H1 (cell line): ENCODE measurements at regions not wholly inside any gene's neighbourhood (a gene's known extent, or its start where the extent isn't known, plus 50 kb on each side); places are given as distances from the start of the nearest gene placed in this dataset.

Experiments used
- CTCF ChIA-PET: fragments of 300-600 bp; sonication (Branson Sonifier 250); formaldehyde crosslinking; loops from one replicate; lab custom pipeline; 2021; ENCODE audit not compliant: partially characterized antibody; lab: Charles Lee
- POLR2A ChIA-PET: fragments of 300-600 bp; sonication (Branson Sonifier 250); formaldehyde crosslinking; loops from one replicate; lab custom pipeline; 2021; ENCODE audit warnings: inconsistent platforms; ENCODE audit not compliant: partially characterized antibody; lab: Charles Lee
- DNase-seq, 2 experiments: peaks; one replicate each; pipeline versions ENCODE4 v3.0.0 to v3.0.0-alpha.2; 2010 to 2022; ENCODE audit warnings: low spot score in 2 of 2, low read depth in 1 of 2, mixed read lengths in 1 of 2
- FAIRE-seq: peaks from 2 replicates; lab custom pipeline; 2011; peaks lifted over from hg19 to GRCh38; lab: Jason Lieb, UNC
- H2AFZ ChIP-seq: 2 replicates; pipeline ENCODE4 v1.8.1; 2012; ENCODE audit warnings: low read length, inconsistent platforms
- H2AK5ac ChIP-seq: 2 replicates; pipeline ENCODE4 v1.6.1; 2013; ENCODE audit warnings: low read depth, low read length
- H2BK120ac ChIP-seq: replicated peaks from 2 replicates; pipeline ENCODE3; 2013; ENCODE audit warnings: low read depth, low read length, inconsistent platforms
- H2BK12ac ChIP-seq: 2 replicates; pipeline ENCODE4 v1.6.1; 2013; ENCODE audit warnings: low read depth, low read length
- H2BK15ac ChIP-seq: 2 replicates; pipeline ENCODE4 v1.6.1; 2013; ENCODE audit warnings: low read length
- H2BK20ac ChIP-seq: 2 replicates; pipeline ENCODE4 v1.6.1; 2013; ENCODE audit warnings: low read length
- H2BK5ac ChIP-seq: 2 replicates; pipeline ENCODE4 v1.6.1; 2013; ENCODE audit warnings: low read depth, low read length
- H3K14ac ChIP-seq: 2 replicates; pipeline ENCODE4 v1.6.1; 2013; ENCODE audit warnings: inconsistent platforms; ENCODE audit not compliant: insufficient read length
- H3K18ac ChIP-seq: 2 replicates; pipeline ENCODE4 v1.6.1; 2013; ENCODE audit warnings: low read length; ENCODE audit errors: extremely low read depth
- H3K23ac ChIP-seq: 2 replicates; pipeline ENCODE4 v1.6.1; 2013; ENCODE audit warnings: inconsistent platforms; ENCODE audit not compliant: insufficient read length
- H3K23me2 ChIP-seq: 2 replicates; pipeline ENCODE4 v1.6.1; 2013; ENCODE audit warnings: low read depth, low read length
- H3K27ac ChIP-seq: 2 replicates; pipeline ENCODE4 v1.6.1; 2011; ENCODE audit warnings: low read depth, low read length, inconsistent platforms
- H3K27me3 ChIP-seq, 4 experiments: replicated peaks in 1 of 4; 1 replicate in 1 of 4; 2 replicates in 3 of 4; pipeline versions ENCODE4 v1.6.1 to v1.8.1; 2011 to 2013; ENCODE audit warnings: low read length in 3 of 4, mild to moderate bottlenecking in 3 of 4, inconsistent platforms in 2 of 4, mixed read lengths in 2 of 4, moderate library complexity in 1 of 4; ENCODE audit not compliant: control insufficient read depth in 3 of 4, insufficient read depth in 3 of 4; ENCODE audit errors: extremely low read depth in 1 of 4
- H3K36me3 ChIP-seq, 4 experiments: 2 replicates each; pipeline versions ENCODE4 v1.6.1 to v1.8.1; 2011 to 2013; ENCODE audit warnings: mild to moderate bottlenecking in 4 of 4, low read length in 3 of 4, moderate library complexity in 2 of 4, control low read depth in 1 of 4, inconsistent platforms in 1 of 4; ENCODE audit not compliant: insufficient read depth in 4 of 4, control insufficient read depth in 2 of 4
- H3K4ac ChIP-seq: replicated peaks from 2 replicates; pipeline ENCODE3; 2013; ENCODE audit warnings: low read length, low read depth, mixed read lengths, inconsistent platforms; ENCODE audit not compliant: insufficient read length
- H3K4me1 ChIP-seq, 4 experiments: replicated peaks in 1 of 4; 1 replicate in 1 of 4; 2 replicates in 3 of 4; pipeline versions ENCODE4 v1.6.1 to v1.8.1; 2011 to 2013; ENCODE audit warnings: low read length in 3 of 4, inconsistent platforms in 2 of 4, mixed read lengths in 1 of 4; ENCODE audit not compliant: insufficient read depth in 4 of 4, control insufficient read depth in 3 of 4
- H3K4me2 ChIP-seq, 2 experiments: 2 replicates each; pipeline versions ENCODE4 v1.6.1 to v1.8.1; 2011 to 2013; ENCODE audit warnings: low read depth in 2 of 2, low read length in 2 of 2, control low read depth in 1 of 2, inconsistent platforms in 1 of 2, mild to moderate bottlenecking in 1 of 2; ENCODE audit not compliant: insufficient read depth in 1 of 2
- H3K4me3 ChIP-seq, 4 experiments: fragments of 200-600, 300-600 bp in 1 of 4; sonication (generic), shearing (Covaris generic), sonication (Bioruptor Twin) in 1 of 4; 2 replicates each; pipeline versions ENCODE4 v1.5.1 to v1.8.1; 2011 to 2016; ENCODE audit warnings: low read length in 4 of 4, low read depth in 3 of 4, control low read depth in 2 of 4, inconsistent platforms in 2 of 4, mild to moderate bottlenecking in 2 of 4, mixed read lengths in 1 of 4, moderate library complexity in 1 of 4; ENCODE audit not compliant: insufficient read depth in 2 of 4; ENCODE audit errors: extremely low read depth in 1 of 4
- H3K56ac ChIP-seq: replicated peaks from 2 replicates; pipeline ENCODE3; 2013; ENCODE audit warnings: low read depth, mild to moderate bottlenecking, mixed read lengths, low read length, inconsistent platforms; ENCODE audit not compliant: insufficient read length
- H3K79me1 ChIP-seq: 2 replicates; pipeline ENCODE4 v1.6.1; 2013; ENCODE audit warnings: low read depth, low read length, control low read depth
- H3K79me2 ChIP-seq, 2 experiments: 2 replicates each; pipeline versions ENCODE4 v1.6.1 to v1.8.1; 2012 to 2013; ENCODE audit warnings: low read length in 2 of 2, mild to moderate bottlenecking in 2 of 2, inconsistent platforms in 1 of 2; ENCODE audit not compliant: insufficient read depth in 2 of 2, control insufficient read depth in 1 of 2
- H3K9ac ChIP-seq, 4 experiments: replicated peaks in 1 of 4; 1 replicate in 1 of 4; 2 replicates in 3 of 4; pipeline versions ENCODE4 v1.6.1 to v1.8.1; 2011 to 2013; ENCODE audit warnings: low read depth in 3 of 4, low read length in 3 of 4, control low read depth in 2 of 4, mild to moderate bottlenecking in 2 of 4, moderate library complexity in 2 of 4, inconsistent platforms in 1 of 4; ENCODE audit errors: extremely low read depth in 1 of 4
- H3K9me3 ChIP-seq, 2 experiments: 2 replicates each; pipeline versions ENCODE4 v1.6.1 to v1.8.1; 2012 to 2013; ENCODE audit warnings: mild to moderate bottlenecking in 2 of 2, moderate library complexity in 2 of 2, control low read depth in 1 of 2, inconsistent platforms in 1 of 2, low read depth in 1 of 2, low read length in 1 of 2, mixed read lengths in 1 of 2; ENCODE audit not compliant: insufficient read depth in 2 of 2
- H4K20me1 ChIP-seq, 2 experiments: replicated peaks in 1 of 2; 2 replicates each; pipeline versions ENCODE3 to v1.8.1; 2011 to 2013; ENCODE audit warnings: inconsistent platforms in 2 of 2, low read length in 2 of 2, mild to moderate bottlenecking in 1 of 2; ENCODE audit not compliant: insufficient read depth in 2 of 2, control insufficient read depth in 1 of 2
- H4K5ac ChIP-seq: 2 replicates; pipeline ENCODE4 v1.6.1; 2013; ENCODE audit warnings: low read length, low read depth, mixed read lengths, inconsistent platforms; ENCODE audit not compliant: insufficient read length
- H4K8ac ChIP-seq: 2 replicates; pipeline ENCODE4 v1.8.0; 2013; ENCODE audit warnings: mild to moderate bottlenecking, moderate library complexity, low read length, inconsistent platforms; ENCODE audit not compliant: insufficient read depth; ENCODE audit errors: extremely low read depth
- H4K91ac ChIP-seq: replicated peaks from 2 replicates; pipeline ENCODE3; 2013; ENCODE audit warnings: low read length, mixed read lengths, inconsistent platforms; ENCODE audit not compliant: insufficient read length
- BACH1 ChIP-seq: IDR thresholded peaks from 2 replicates; pipeline ENCODE4 v1.6.1; 2012; ENCODE audit warnings: low read length, improper control_type of control experiment
- CBX5 ChIP-seq: fragments of 300-800, 300-1000 bp; sonication (generic); IDR thresholded peaks from 2 replicates; pipeline ENCODE4 v1.7.1; 2016; ENCODE audit warnings: antibody characterized with exemption, low read length, low read depth
- CBX8 ChIP-seq: fragments of 300-800, 300-1000 bp; sonication (generic); IDR thresholded peaks from 2 replicates; pipeline ENCODE4 v1.7.1; 2016; ENCODE audit warnings: low read depth, low read length, borderline replicate concordance
- EGR1 ChIP-seq: IDR thresholded peaks from 2 replicates; pipeline ENCODE4 v1.6.1; 2011; ENCODE audit warnings: low read depth, low read length, borderline replicate concordance
- NANOG ChIP-seq: IDR thresholded peaks from 2 replicates; pipeline ENCODE4 v1.6.1; 2011; ENCODE audit warnings: low read length, low read depth, mild to moderate bottlenecking, inconsistent platforms; ENCODE audit not compliant: insufficient read depth, poor library complexity, severe bottlenecking
- NRF1 ChIP-seq: IDR thresholded peaks from 2 replicates; pipeline ENCODE4 v1.6.1; 2011; ENCODE audit warnings: mild to moderate bottlenecking, low read depth, low read length, improper control_type of control experiment
- POLR2AphosphoS5 ChIP-seq: IDR thresholded peaks from 2 replicates; pipeline ENCODE4 v1.6.1; 2011; ENCODE audit warnings: low read depth, low read length
- RBBP5 ChIP-seq: IDR thresholded peaks from 2 replicates; pipeline ENCODE4 v1.7.1; 2012; ENCODE audit warnings: low read depth, mild to moderate bottlenecking, inconsistent platforms, low read length, moderate library complexity, borderline replicate concordance
- RXRA ChIP-seq: IDR thresholded peaks from 2 replicates; pipeline ENCODE4 v1.6.1; 2011; ENCODE audit warnings: low read depth, mild to moderate bottlenecking, low read length, moderate library complexity; ENCODE audit not compliant: insufficient read depth
- SP1 ChIP-seq: IDR thresholded peaks from 2 replicates; pipeline ENCODE4 v1.6.1; 2011; ENCODE audit warnings: low read depth, low read length
- TBP ChIP-seq: IDR thresholded peaks from 2 replicates; pipeline ENCODE4 v1.6.1; 2011; ENCODE audit warnings: low read depth, low read length, improper control_type of control experiment
- TEAD4 ChIP-seq: IDR thresholded peaks from 2 replicates; pipeline ENCODE4 v1.6.1; 2012; ENCODE audit warnings: low read depth, low read length, inconsistent platforms, mixed read lengths
- USF2 ChIP-seq: IDR thresholded peaks from 2 replicates; pipeline ENCODE4 v1.6.1; 2011; ENCODE audit warnings: low read length, improper control_type of control experiment
- whole genome bisulfite sequencing, 2 experiments: shearing (Covaris generic) in 1 of 2; methylation state at CpG; one replicate each; pipeline versions ENCODE4 v1.1.6 to v1.1.7; 2013 to 2015; ENCODE audit warnings: low lambda C conversion rate in 2 of 2, mixed read lengths in 2 of 2, inconsistent platforms in 1 of 2, low coverage in 1 of 2, missing lambda C conversion rate in 1 of 2; ENCODE audit not compliant: insufficient replicate concordance in 2 of 2, insufficient coverage in 1 of 2, insufficient read length in 1 of 2; ENCODE audit errors: extremely low coverage in 1 of 2, missing lambda C conversion rate in 1 of 2; 5-methylcytosine and 5-hydroxymethylcytosine counted together

DNA sequence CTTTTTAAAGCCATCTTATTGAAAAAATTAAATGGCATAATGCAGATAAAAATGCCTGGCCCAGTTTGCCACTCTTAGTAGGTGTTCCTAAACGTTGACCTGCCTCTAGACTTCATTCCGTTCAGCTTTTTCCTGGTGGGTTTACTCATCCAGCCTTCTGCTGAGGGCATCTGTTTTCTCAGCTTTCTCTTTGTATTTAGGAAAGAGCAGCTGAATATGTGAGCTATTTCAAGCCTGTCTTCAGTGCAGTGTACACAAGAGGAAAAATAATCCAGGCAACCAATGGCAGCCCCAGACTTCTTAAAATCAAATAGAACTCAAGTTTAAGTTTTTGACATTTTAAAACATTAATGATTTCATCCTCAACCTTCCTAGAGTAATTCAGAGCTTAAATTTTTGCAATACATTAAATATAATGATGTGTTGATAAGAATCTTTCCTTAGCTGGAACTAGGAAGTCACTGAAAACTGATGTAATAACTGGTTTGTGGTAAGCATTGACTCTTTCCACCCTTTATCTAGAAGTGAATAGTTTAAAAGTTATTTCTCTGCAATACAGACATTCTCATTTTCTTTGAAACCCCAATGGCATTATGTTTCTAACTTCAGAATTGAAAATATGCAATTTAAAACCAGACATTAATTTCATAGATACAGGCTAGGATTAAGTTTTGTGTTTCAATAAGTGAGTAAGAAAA, 165.4 kb downstream of the AASDHPPT start:
- Histone ChIP-seq H3K9ac (no peak overlapping the region), H3K4me1 (no peaks in the 10 kb centered on the region), H3K23ac (no peak overlapping the region), H3K4me3 (no peak overlapping the region), H3K4me2 (no peak overlapping the region), H2AK5ac (no peak overlapping the region), H3K79me2 (no peaks in the 10 kb centered on the region), H3K14ac (no peak overlapping the region), H2BK12ac (no peak overlapping the region), H4K5ac (no peak overlapping the region), H2BK120ac (no peak overlapping the region), H2AFZ (no peak overlapping the region), H3K23me2 (no peaks in the 10 kb centered on the region), H2BK20ac (no peak overlapping the region), H4K91ac (no peak overlapping the region), H3K18ac (no peak overlapping the region), H2BK5ac (no peak overlapping the region), H4K20me1 (no peaks in the 10 kb centered on the region), H4K8ac (no peak overlapping the region), H3K79me1 (no peaks in the 10 kb centered on the region), H3K27ac (no peak overlapping the region), H2BK15ac (no peak overlapping the region), H3K9me3 (peaks cover 9 to 17% of the 10 kb centered on the region in 2 experiments), H3K56ac (no peak overlapping the region), H3K4ac (no peak overlapping the region), H3K27me3 (no peaks in the 10 kb centered on the region), H3K36me3 (no peaks in the 10 kb centered on the region; a peak in 1 of 8 replicates)
- WGBS, 2 experiments, result 85% methylated on average over 2 of the region's 2 CpGs; no CpG with 5 or more reads in 1 of the 2 experiments
- POLR2A ChIA-PET, result interaction anchor here (0.6 kb wide), 1 partner anchor 1810 kb away, joined by 3 read pairs; no protein-coding TSS in a partner anchor
- CTCF ChIA-PET, result interaction anchor here (0.7 to 1.7 kb wide), 4 partner anchors 14 to 155 kb away, joined by 3 to 6 read pairs (median 3); no protein-coding TSS in a partner anchor
- FAIRE-seq, result no peak
- no peak for DNase-seq
- TF ChIP-seq POLR2AphosphoS5 (no peak), CBX8 (no peak), NRF1 (no peak), RBBP5 (no peak), USF2 (no peak), NANOG (no peak), TEAD4 (no peak), RXRA (no peak), TBP (no peak), EGR1 (no peak), CBX5 (no peak), SP1 (no peak), BACH1 (no peak)
